DOHH2 (cell line): ENCODE measurements at regions not wholly inside any gene's neighbourhood (a gene's known extent, or its start where the extent isn't known, plus 50 kb on each side); places are given as distances from the start of the nearest gene placed in this dataset.

Source experiments
- CTCF ChIP-seq: fragments of 200-600 bp; sonication (generic); IDR thresholded peaks from one replicate; pipeline ENCODE4 v1.5.1; 2014; ENCODE audit warnings: antibody characterized with exemption, mild to moderate bottlenecking, low read depth, low read length; ENCODE audit not compliant: poor library complexity, severe bottlenecking
- EZH2phosphoT487 ChIP-seq: fragments of 200-600 bp; sonication (generic); IDR thresholded peaks from 2 replicates; pipeline ENCODE4 v1.6.1; 2017; ENCODE audit warnings: borderline replicate concordance, mild to moderate bottlenecking, antibody characterized with exemption, low read length, moderate library complexity, mixed read lengths

GRCh38 chr10:111837985-111838384 is 345.6 kb downstream of the GPAM start:
- TF ChIP-seq CTCF (no peak), EZH2phosphoT487 (no peak)
